ENCODE measurements at regions not wholly inside any gene's neighbourhood (a gene's known extent, or its start where the extent isn't known, plus 50 kb on each side); places are given as distances from the start of the nearest gene placed in this dataset.

- no peak for TF ChIP-seq ZNF75D (CRISPR knock-in tag; IDR thresholded peaks at IDR 0.05; ENCODE audit: borderline replicate concordance)
- TF ChIP-seq SRY (CRISPR knock-in tag; IDR thresholded peaks at IDR 0.05), result no peak
- TF ChIP-seq, protein P1, sequence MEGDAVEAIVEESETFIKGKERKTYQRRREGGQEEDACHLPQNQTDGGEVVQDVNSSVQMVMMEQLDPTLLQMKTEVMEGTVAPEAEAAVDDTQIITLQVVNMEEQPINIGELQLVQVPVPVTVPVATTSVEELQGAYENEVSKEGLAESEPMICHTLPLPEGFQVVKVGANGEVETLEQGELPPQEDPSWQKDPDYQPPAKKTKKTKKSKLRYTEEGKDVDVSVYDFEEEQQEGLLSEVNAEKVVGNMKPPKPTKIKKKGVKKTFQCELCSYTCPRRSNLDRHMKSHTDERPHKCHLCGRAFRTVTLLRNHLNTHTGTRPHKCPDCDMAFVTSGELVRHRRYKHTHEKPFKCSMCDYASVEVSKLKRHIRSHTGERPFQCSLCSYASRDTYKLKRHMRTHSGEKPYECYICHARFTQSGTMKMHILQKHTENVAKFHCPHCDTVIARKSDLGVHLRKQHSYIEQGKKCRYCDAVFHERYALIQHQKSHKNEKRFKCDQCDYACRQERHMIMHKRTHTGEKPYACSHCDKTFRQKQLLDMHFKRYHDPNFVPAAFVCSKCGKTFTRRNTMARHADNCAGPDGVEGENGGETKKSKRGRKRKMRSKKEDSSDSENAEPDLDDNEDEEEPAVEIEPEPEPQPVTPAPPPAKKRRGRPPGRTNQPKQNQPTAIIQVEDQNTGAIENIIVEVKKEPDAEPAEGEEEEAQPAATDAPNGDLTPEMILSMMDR (CRISPR knock-in tag; IDR thresholded peaks at IDR 0.05), result no peak
- TF ChIP-seq ZSCAN5A (CRISPR knock-in tag; IDR thresholded peaks at IDR 0.05; ENCODE audit: borderline replicate concordance), result no peak
- TF ChIP-seq EP300 (IDR thresholded peaks at IDR 0.05; ENCODE audit: low read depth in 2 of 2, low read length in 2 of 2), result no peak
- no peak for TF ChIP-seq EP300 (CRISPR knock-in tag; IDR thresholded peaks at IDR 0.05; ENCODE audit: borderline replicate concordance)
- TF ChIP-seq ZBTB39 (CRISPR knock-in tag; IDR thresholded peaks at IDR 0.05), result no peak
- no peak for TF ChIP-seq SP1 (IDR thresholded peaks at IDR 0.05)
- TF ChIP-seq SP1 (CRISPR knock-in tag; IDR thresholded peaks at IDR 0.05), result no peak
- TF ChIP-seq, protein P2, sequence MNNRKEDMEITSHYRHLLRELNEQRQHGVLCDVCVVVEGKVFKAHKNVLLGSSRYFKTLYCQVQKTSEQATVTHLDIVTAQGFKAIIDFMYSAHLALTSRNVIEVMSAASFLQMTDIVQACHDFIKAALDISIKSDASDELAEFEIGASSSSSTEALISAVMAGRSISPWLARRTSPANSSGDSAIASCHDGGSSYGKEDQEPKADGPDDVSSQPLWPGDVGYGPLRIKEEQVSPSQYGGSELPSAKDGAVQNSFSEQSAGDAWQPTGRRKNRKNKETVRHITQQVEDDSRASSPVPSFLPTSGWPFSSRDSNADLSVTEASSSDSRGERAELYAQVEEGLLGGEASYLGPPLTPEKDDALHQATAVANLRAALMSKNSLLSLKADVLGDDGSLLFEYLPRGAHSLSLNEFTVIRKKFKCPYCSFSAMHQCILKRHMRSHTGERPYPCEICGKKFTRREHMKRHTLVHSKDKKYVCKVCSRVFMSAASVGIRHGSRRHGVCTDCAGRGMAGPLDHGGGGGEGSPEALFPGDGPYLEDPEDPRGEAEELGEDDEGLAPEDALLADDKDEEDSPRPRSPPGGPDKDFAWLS (CRISPR knock-in tag; IDR thresholded peaks at IDR 0.05; ENCODE audit: borderline replicate concordance), result no peak
Observed at GRCh38 chr1:229002451-229002960, 267.2 kb downstream of the RHOU start.

All from HepG2 (cell line).